HG03439 (cell line): ENCODE measurements at regions not wholly inside any gene's neighbourhood (a gene's known extent, or its start where the extent isn't known, plus 50 kb on each side); places are given as distances from the start of the nearest gene placed in this dataset.
A peak's percentile ranks its signal among the peaks of the same experiment; 100 is the strongest.
"Not testable (repeated sequence)": the region's sequence is repeated elsewhere in the genome, so short reads cannot be mapped to it uniquely, and the experiment has no call there.

Experiments used
- ATAC-seq: cut with Tn5 transposase; IDR thresholded peaks from one replicate; pipeline ENCODE4 v1.9.1; 2021; ENCODE audit warnings: mild to moderate bottlenecking, moderate library complexity; ENCODE audit not compliant: unreplicated experiment

DNA sequence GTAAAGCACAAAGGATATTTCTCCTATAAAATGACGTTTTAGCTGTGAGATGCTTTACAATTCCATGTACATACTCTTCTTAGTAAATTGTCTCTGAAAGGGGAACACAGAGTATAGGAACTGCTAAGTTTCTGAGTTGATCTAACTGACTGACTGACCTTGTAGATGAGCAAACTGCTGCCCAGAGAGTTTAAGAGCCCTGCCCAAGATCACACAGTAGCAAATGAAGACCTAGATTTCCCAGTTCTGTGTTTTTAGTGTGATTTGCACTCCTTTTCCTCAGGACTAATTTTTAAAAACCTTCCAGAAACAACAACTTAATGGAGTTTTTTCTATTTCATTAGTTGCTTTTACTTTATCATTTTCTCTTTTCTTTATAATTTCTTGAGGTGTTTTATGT is 247.7 kb downstream of the PDCD6IP start:
- ATAC-seq = no peak

DNA sequence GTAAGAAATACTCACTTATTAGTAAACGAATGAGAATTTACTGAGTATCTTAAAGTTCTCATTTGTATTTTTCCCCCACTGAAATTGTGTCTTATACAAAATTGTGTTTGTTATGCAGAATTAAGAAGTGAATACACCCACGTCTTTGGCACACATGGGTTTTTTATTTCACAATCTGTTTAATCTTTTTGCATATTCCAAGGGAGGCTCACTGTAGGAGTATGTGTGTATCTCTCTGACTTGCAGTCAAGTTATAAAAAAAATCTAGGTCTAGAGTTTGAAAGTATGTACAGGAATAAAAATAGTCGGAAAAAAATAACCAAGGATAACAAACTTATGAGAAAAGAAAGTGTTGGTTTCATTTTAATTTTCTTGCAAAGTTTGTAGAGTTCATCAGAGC is 255.2 kb downstream of the PDCD6IP start:
- ATAC-seq = no peak

DNA sequence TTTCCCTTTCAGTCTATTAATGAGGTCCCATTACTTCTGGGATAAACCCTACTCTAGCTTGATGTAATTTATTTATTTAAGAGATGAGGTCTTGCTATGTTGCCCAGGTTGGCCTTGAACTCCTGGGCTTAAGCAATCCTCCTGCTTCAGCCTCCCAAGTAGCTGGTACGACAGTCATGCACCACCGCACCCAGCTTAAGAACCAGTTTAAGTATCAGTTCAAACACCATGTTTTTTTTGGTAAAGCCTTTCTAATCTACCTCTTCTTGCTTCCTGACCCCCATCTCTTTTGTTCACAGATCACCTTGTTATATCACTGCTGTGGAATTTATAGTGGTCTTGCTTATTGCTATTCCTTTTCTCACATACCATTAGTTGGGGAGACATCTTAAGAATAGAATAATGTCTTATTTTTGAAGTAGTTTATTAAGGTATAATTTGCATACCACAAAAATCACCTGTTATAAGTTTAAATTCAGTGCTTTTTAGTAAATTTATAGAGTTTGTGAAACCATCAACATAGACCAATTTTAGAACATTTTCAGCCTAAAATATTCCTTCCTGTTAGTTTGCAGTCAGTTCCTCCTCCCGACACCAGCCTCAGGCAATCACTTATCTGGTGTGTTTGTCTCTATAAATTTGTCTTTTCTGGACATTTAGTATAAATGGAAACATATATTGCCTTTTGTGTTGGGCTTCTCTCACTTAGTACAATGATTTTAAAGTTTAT is 257.9 kb downstream of the PDCD6IP start:
- peak; percentile 9 for ATAC-seq

DNA sequence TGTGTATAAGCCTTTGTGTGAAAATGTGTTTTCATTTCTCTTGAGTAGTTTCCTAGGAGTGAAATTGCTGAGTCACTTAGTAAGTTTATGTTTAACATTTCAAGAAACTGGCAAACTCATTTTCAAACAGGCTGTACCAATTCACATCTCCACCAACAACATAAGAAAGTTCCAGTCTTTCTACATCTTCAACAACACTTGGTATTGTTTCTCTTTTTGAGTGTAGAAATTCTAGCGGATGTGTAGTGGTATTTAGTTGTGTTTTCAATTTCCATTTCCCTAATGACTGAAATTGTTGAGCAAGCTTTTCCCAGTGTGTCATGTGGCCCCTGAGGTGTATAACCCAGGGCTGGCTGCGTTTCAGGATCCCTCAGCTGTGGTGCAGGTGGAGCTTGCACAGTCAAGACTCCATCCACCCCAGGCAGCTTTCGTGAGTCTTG is 258.5 kb downstream of the PDCD6IP start:
- ATAC-seq = peak; percentile 94

DNA sequence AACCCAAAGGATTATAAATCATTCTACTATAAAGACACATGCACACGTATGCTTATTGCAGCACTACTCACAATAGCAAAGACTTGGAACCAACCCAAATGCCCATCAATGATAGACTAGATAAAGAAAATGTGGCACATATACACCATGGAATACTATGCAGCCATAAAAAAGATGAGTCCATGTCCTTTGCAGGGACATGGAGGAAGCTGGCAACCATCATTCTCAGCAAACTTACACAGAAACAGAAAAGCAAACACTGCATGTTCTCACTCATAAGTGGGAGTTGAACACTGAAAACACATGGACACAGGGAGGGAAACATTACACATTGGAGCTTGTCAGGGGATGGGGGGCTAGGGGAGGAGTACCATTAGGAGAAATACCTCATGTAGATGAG is 262.6 kb downstream of the PDCD6IP start:
- ATAC-seq = not testable (repeated sequence)

DNA sequence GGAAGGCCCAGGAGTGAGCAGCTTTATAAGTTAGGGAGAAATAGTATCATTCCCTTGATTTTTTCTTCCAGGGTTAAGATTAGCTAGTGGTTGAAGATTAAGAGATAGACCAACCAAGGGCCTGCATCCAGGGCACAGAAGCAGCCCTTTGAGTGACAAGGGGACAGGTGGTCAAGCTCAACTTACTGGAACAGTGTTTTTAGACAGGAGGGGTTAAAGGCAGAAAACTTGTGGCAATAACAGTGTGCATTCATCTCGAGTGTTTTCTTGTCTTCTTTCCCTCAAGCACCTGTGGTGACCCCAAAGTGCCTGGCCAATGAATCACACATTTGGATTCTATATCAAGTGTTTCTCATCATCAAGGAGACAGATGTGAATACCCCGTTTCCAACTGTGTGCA is 267.5 kb downstream of the PDCD6IP start:
- ATAC-seq = no peak

DNA sequence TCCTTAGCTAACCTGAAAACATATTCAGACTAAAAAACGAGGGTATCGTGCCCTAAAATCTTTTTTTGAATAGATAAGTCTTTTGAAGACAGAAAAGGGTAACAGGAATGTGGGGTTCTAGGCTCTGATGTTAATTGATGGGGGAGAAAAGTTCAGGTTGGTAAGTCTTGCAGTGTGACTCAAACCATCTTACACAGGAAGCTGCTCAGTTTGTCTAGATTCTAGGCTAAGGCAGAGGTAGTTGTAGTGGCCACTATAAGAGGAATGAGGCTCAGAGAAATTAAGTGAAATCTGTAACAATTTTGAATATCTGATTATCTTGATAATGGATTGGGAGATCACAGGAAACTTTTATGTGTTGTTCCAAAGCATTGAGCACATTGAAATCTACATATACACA is 267.9 kb downstream of the PDCD6IP start:
- no peak for ATAC-seq

DNA sequence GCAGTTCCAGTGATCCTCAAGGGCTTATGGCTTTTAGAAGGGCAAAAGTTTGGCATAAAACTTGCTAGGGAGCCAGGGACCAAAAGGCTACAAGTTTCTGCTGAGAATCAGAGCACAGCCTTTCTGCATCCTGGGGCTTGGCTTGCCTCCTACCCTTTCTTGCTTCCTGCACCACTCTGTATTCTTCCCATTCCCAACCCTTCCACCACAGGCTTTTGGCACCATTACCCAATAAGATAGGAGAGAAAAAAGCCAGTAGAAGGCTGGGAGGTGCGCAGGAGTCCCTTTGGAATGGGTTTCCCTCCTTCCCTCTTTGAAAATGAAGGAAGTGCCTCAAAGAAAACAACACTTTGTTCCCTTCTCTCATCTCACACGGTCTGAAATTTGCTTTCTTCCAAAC is 268.6 kb downstream of the PDCD6IP start:
- no peak for ATAC-seq

DNA sequence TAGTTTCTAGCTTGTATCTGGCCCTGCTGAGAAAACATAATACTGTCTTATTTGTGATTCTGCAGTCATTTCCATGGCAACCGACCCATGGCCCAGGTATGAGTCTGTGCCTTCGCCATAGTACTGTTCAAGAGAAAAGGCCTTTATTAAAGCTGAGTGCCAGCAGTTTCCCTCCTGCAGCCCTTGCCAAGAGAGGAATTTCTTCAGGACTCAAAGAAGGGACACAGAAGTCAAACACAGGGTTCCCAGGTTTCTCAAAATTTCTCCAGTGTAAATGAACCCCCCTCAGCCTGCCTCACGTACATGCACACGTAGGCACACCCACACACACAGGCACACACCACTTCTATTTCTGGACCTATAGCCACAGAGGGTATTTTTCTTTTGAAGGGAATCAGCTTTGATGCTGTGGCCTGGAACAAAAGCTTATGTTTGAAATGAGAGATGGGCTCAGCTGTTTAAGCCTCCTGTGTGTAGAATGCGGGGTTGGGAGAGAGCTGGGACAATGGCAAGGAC is 269.2 kb downstream of the PDCD6IP start:
- ATAC-seq = no peak

DNA sequence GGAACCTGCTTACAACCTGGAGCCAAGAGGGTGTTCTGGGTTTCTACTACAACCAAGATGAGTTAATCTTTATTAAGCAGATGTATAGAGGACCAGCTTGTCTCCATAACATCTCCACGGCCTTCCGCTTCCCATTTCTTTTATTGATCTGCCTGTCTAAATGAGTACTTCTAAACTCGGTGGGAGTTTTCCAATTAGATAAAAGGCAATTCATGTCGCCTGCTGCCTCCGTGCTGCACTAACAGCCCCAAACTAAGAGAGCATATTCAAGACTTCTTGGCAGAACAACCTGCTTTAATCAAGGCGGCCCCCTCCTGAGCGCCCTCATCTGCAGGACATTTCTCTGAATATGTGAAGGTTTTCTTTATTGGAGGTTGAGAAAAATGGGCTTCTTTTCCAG is 270.1 kb downstream of the PDCD6IP start:
- ATAC-seq = no peak

DNA sequence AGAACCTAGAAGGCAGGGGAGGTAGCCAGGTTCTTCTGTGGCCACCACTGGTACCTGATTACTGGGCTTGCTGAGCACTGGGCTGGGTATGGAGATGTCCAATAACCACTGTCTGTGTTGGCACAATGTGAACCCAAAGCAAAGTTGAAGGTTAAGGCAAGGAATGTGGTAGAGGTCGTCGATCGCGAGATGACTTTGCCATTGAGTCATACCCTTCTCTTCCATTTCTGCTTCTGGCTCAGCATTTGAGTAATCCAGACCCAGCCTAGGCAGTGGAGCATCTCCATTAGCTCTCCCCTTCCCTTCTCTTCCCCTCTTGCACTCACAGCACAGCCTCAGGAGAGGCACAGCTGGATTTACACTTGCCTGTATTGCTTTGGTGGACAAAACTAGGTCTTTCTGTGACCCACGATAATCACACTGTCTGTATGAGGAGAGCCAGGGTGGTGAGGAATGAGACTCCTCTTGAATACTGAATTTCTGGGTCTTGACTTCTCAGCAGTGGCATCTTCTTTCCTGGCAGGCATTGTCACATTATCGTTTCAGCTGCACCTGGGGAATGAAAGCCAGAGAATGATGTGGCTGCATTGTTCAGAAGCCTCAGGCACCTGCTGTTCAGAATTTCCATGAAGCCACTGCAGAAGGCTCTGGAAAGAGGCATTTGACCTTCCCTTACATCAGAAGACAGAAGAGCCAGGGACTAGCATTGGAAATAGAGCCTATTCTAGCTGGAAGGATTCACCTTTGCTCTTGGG is 272.6 kb downstream of the PDCD6IP start:
- no peak for ATAC-seq

DNA sequence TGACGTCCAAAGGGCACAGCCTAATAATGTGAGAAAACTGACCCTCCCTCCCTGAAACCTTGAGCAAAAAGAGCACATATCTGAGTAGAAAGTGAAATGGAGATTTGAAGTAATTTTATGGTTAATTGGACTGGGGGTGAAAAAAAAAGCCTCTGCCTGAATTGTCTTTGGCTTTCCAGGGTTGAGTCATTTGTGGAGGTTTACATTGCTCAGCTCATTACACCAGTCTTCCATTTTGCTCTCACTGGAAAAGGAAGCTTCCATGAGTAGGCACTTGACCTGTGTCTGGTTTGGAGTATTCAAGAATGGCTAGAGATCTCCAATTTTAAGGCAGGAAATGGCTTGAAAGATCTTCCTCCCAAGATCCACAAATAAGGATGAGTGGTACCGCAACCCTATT is 273.9 kb downstream of the PDCD6IP start:
- ATAC-seq = no peak

DNA sequence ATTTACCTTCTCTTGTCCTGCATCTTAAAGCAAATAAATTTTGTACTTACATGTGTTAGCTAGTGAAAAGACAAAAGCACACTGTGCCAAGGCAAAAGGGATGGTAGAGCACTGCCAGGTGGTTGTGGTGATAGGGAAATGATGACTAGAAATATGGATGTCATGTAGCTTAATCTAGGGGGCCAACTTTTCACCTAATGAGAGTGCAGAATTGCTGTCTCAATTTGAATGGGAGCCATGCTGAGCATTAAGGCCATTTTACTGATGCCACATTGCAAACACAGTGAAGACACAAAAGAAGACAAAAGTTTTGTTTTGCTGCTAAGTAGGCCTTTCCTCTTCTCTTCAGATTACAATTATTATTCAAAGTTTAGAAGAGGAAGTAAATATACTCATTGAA is 274.7 kb downstream of the PDCD6IP start:
- no peak for ATAC-seq

DNA sequence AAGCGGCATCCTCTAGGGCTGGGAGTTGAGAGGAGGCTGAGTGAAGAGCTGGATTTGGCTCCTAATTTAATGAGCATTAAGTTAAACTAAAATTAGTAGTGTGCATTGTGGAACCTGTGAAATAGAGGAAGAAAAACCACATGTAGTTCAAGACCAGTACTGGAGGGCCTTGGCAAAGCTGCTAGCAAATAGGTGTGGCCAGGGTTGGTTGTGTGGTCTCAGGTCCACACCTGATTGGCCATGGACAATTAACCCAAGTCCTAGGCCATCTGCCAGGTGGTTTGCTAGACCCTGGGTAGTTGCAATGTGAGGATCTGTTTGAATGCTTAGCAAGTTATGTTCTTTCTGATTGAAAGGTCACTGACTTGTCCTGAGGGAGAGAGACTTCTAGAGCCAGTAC is 275.5 kb downstream of the PDCD6IP start:
- no peak for ATAC-seq

DNA sequence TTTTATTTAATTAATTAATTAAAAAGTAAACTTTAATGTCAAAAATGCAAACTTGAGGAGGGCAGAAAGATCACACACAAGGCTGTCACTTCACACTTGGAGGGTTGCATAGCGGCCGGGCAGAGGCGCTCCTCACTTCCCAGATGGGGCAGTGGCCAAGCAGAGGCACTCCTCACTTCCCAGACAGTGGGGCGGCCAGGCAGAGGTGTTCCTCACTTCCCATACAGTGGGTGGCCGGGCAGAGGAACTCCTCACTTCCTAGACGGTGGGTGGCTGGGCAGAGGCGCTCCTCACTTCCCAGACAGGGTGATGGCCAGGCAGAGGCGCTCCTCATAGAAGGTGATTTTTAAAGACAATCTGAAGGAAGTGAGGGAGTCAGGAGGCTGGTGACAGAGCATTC is 277.5 kb downstream of the PDCD6IP start:
- ATAC-seq = no peak

DNA sequence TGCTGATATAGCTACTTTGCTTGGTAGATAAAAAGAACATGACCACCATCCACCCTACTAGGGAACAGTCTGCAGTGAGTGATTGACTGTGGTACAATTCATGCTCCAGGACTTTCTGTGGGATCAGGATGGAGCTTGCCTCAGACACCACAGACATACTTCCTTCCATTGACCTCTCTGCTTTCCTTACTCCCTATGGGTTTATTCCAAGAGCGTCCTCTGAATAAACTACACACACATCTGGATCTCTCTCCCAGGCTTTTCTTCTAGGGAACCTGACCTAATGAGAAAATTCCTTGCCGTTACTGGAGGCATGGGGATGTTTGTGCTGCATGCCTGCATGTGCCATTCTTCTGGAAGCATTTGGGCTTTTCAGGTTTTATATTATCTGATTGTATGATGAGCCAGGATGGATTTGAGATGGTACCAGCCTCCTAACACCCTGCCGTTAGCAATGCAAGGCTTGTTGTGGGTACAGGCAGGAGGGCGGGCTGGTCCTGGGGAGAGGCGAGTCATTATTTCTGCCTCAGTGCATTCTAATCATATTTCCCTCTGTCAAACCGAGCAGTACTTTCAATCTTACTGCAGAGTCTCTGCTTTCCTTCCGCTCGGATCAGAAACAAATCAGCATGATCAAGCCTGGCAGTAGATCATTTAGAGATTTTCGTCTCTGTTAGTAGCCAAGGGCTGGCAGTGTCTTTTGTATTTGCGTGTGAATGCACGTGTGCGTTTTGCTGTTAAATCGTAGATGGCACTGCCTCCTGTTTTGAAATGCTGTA is 279.2 kb downstream of the PDCD6IP start:
- ATAC-seq = peak; percentile 73

DNA sequence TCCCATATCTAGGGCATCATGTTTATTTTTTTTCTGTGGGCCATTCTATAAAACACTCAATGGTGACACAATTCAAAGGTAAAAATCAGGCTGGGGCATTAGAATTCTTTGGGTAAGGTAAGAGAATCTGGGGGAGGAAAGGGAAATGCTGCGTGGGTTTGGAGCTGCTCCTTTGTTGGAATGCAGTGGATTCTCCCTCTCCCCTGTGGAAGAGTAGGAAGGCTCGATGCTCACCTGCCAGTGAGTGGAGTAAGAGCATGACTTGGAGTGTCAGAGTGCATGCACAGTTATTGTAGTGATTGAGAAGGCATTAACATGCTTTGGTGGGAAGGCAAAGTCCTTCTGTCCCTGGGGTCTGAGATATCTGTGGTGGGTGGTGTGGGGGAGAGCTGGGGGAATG is 280.0 kb downstream of the PDCD6IP start:
- no peak for ATAC-seq

DNA sequence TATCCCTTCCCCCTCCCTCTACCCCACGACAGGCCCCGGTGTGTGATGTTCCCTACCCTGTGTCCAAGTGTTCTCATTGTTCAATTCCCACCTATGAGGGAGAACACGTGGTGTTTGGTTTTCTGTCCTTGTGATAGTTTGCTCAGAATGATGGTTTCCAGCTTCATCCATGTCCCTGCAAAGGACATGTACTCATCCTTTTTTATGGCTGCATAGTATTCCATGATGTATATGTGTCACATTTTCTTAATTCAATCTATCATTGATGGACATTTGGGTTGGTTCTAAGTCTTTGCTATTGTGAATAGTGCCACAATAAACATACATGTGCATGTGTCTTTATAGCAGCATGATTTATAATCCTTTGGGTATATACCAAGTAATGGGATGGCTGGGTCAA is 281.4 kb downstream of the PDCD6IP start:
- not testable (repeated sequence) for ATAC-seq

DNA sequence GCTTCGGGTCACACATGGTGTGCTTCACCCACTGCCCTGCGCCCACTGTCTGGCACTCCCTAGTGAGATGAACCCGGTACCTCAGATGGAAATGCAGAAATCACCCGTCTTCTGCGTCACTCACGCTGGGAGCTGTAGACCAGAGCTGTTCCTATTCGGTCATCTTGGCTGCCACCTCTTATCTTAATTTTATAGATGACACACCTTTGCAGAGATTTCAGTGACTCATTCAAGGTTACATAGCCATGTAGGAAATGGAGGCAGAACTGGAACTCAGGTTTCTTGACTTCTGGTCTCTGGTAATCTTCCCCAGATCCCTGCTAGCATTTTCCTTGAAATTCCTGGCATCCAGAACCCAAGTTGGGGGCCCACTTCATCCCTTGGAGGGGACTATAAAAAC is 291.9 kb downstream of the PDCD6IP start:
- ATAC-seq = not testable (repeated sequence)

DNA sequence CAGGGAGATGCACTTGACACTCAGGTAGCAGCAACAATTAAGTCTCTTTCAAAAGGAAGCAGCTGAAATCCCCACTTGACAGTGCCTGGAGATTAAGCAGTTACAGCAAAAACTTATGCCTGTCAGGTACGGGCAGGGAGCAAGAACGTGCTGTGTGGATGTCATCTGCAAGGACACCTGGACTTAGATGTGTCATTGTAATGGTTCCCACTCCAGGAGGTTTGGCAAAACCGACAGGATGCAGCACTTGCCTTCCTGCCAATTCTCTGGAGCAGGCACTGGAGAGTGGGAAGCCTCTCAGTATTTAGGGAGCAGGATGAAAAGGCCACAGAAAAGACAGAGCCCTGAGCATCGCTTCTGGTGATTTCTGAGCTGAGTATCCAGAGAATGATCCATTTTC is 292.4 kb downstream of the PDCD6IP start:
- ATAC-seq = no peak

DNA sequence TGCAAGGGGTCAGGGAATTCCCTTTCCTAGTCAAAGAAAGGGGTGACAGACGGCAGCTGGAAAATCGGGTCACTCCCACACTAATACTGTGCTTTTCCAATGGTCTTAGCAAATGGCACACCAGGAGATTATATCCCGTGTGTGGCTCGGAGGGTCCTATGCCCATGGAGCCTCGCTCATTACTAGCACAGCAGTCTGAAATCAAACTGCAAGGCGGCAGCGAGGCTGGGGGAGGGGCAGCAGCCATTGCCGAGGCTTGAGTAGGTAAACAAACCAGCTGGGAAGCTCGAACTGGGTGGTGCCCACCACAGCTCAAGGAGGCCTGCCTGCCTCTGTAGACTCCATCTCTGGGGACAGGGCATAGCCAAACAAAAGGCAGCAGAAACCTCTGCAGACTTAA is 295.9 kb downstream of the PDCD6IP start:
- not testable (repeated sequence) for ATAC-seq
